A204.1 (cell line): ENCODE measurements at regions not wholly inside any gene's neighbourhood (a gene's known extent, or its start where the extent isn't known, plus 50 kb on each side); places are given as distances from the start of the nearest gene placed in this dataset.
"Not testable (repeated sequence)": the region's sequence is repeated elsewhere in the genome, so short reads cannot be mapped to it uniquely, and the experiment has no call there.

Experiments used
- FAIRE-seq: peaks from 2 replicates; lab custom pipeline; 2012; peaks lifted over from hg19 to GRCh38; lab: Jason Lieb, UNC

DNA sequence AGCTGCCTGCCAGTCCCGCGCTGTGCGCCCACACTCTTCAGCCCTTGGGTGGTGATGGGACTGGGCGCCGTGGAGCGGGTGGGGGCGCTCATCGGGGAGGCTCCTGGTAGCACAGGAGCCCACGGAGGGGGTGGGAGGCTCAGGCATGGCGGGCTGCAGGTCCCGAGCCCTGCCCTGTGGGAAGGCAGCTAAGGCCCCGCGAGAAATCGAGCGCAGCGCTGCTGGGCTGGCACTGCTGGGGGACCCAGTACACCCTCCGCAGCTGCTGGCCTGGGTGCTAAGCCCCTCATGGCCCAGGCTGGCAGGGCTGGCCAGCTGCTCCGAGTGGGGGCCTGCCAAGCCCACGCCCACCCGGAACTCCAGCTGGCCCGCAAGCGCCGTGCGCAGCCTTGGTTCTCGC is 403.7 kb upstream of the NUDT12 start:
- not testable (repeated sequence) for FAIRE-seq

DNA sequence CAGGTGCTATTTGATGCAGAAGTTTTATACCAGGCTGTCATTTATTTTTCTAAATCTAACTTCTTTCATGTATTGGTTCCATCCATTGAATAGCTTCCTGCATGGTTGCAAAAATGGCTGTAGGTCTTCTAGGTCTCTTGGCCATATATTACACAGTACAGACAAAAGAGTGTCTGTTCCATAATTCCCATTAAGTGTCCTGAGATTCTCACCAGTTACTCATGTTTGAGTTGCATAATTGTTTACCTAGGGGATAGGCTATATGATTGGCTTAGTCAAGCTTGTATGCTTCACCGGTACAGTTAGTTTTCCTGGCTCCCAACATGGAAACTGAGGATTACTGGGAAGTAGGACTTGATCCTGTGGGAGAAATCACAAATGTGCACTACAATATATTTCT is 399.4 kb upstream of the NUDT12 start:
- FAIRE-seq: no peak

DNA sequence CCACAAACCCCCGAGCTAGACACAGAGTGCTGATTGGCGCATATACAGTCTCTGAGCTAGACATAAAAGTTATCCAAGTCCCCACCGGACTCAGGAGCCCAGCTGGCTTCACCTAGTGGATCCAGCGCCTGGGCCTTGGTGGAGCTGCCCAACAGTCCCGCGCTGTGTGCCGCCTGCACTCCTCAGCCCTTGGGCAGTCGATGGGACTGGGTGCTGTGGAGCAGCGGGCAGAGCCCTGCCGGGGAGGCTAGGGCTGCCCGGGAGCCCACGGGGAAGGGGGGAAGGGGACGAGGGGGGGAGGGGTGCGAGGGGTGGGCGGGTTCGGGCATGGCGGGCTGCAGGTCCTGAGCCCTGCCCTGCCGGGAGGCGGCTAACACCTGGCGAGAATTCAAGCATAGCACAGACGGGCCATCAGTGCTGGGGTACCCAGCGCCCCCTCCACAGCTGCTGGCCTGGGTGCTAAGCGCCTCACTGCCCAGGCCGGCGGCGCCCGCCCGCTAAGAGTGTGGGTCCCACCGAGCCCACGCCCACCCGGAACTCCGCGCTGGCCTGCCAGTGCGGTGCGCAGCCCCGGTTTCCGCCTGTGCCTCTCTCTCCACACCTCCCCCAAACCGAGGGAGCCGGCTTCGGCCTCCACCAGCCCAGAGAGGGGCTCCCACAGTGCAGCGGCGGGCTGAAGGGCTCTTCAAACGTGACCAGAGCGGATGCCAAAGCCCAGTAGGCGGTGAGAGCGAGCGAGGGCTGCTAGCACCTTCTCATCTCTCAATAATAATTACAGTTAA is 391.2 kb upstream of the NUDT12 start:
- no peak for FAIRE-seq

DNA sequence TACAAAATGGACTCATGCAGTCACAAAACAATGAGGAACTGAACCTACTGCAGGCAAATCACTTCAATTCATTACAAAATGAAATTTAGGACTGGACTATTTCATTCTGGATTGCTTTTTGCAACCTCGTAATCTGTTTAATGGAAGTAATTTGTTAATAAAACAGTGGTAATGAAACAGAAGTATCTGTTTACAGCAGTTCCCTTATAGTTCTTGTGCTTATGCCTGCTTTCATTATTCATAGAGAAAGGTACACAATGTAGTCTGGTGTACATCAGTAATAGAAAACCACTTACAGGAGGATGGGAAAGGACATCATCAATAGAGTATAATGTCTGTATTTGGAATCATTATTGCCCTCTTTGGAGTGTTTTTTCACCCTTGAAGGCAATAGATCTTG is 389.2 kb upstream of the NUDT12 start:
- no peak for FAIRE-seq

DNA sequence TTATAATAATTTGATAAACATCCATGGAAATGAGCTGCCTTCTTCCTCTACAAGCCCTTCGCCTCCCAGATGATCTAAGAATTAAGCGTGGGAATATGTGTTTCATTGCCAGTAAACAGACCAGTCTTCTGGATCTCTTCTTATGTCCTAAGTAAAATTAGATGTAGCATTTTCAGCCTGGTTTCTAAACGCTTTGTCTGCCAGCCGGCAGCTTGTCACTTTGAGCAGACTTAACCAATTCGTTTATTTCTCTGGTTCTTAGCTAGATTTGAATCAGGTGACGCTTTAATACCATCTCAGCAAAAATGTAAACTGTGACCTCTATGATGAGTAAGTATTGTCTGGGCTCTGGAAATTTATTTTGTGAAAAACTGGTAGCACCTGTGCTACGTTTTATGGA is 380.6 kb upstream of the NUDT12 start:
- FAIRE-seq: no peak

DNA sequence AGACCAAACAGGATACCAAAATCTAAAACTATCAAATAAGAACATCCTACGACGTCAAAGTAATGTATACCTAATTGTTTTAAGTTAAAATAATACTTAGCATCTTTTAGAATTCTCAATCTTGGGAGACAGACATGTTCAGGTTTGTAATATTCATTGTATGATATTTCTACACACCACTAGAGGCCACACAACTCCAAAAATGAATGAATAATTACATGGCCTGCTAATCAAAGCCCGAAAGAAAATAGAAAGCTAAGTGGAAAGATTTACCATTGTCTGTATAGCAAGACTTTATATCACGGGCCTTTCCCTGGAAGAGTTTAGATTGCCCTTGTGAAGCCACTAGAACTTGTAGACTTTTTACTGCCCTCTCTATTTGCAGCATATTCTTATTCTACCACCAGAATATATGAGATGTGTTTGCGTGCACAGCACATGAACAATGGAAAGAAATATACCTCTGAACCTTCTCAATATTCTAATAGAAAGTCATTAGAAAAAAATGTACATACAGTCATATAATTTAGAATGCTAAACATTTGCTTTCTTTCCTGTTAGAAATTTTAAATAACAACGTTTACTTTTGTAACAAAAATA is 380.1 kb upstream of the NUDT12 start:
- no peak for FAIRE-seq

DNA sequence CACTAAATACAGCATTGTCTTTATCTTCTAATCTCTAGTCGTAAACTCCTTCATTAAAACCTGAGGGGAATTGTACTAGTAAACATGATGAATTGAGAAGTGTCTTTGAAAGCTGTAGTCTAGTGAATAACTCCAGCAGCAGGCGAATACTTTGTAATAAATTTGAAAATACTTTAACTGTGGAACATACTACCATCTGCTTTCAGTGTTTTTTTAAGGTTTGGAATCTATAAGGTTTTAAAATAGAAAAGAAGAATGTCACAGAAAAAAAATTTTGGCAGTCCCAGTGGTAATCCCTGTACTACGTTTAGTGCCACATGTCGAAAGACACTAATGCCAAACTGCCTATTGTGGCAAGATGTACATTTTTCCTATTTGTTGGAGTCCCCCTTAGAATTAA is 379.0 kb upstream of the NUDT12 start:
- FAIRE-seq: no peak

DNA sequence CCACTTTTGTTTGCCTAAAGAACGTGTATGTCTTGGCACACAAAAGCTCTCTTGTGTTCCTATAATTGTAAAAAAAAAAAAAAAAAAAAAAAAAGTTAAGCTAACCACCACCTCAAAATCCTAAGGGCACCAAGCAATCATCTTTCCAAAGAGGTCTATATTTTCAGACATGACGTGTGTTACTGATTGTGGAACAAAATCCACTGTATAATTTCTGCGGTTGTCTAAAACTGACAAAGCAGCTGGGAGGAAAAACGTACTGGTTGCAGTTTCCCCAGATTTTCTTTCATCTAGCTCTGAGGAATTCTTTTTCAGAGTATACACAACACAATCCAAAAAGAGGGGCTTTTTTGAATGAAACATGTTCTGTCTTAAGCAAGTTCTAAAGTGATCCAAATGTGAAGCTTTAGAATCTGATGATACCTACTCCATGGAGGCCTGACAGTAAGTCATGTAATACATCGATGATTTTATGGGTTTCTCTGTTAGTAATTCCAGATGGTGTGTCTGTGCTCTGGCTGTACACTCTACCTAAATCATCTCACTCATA is 375.6 kb upstream of the NUDT12 start:
- no peak for FAIRE-seq

DNA sequence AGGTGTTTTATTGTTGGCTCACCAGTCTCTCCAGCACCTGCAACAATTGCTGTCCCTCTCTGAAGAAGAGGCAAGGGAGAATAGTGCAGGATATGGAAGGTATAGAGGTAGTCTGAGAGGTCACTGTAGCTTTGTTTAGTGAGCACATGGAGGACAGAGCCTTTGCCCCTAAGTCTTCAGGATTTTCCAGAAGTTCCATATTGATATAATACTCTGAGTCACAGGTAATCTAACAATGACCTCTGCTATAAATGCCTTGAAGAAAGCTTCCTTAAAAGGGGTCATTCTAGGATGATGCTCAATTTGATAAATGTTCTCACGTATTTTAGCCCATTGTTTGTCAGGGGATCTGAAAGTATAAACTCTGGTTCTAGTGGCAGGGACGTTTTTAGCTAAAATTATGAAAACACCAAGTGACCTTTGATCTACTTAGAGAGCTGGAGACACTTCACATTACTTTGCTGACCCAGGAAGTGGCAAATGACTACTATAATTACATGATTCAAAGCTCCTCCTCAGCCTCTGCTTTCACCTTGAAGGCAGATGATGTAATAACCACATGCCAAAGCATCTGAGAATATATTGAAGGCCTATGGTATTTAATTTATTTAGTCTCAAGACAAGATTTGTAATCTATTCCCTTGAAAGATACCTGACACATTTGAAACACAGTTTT is 366.9 kb upstream of the NUDT12 start:
- no peak for FAIRE-seq

DNA sequence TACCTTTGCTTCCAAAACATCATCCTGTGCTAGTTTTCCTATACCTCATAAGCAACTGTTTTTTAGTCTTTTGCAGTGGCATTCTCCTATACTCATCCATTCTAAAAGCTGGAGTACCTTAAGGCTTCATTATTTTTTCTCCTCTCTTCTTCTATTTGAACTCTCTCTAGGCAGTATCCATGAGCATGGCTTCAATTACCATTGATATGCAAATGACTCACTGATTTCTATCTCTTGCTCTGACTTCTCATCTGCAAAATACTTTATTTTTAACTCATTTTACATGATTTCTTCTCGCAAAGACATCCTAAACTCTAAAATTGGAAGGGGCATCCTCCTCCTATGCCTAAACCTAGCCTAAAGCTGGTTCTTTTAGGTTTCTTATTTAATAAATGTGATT is 365.1 kb upstream of the NUDT12 start:
- no peak for FAIRE-seq

DNA sequence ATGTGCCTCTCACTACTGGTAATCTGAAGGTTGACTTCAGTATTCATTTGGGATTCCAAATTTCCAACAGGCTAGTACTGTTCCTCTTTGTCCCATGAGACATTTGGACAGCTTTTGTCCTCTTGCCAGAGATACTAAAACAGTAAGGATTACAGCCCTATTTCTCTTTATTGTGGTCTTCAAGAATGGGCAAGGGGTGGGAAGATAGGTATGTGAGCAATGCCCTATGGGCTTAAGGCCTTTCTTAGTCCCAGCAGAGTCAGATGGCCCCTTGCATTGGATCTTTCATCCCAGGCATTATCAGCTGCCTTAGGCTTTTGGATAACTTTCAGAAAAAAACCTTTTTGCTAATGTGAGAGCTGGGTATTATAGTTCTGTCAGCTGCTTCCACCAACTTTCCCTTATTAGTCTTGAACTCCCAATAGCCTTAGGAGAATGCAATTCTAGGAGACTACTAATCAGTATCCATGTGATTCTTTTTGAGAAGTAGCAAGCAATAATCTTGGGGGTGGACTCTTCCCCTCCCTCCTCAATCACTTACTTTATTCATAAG is 361.1 kb upstream of the NUDT12 start:
- FAIRE-seq: no peak

DNA sequence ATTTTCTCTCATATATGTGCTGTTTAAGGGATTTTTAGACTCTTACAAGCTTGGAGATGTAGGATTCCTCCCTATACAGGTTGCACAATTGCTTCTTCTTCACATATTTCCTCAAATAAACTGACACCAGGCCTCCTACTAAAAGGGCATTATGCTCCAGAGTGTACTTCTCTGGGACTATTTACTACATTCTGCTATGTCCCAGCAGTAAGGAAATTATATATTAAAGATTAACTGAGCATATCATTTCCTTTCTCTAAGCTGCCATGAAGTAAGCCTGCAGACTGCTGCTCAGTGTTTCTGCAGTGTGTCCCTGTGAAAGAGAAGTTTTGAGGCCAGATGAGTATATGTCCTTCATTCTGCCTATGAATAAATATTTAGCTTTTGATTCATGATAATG is 356.9 kb upstream of the NUDT12 start:
- FAIRE-seq: no peak

DNA sequence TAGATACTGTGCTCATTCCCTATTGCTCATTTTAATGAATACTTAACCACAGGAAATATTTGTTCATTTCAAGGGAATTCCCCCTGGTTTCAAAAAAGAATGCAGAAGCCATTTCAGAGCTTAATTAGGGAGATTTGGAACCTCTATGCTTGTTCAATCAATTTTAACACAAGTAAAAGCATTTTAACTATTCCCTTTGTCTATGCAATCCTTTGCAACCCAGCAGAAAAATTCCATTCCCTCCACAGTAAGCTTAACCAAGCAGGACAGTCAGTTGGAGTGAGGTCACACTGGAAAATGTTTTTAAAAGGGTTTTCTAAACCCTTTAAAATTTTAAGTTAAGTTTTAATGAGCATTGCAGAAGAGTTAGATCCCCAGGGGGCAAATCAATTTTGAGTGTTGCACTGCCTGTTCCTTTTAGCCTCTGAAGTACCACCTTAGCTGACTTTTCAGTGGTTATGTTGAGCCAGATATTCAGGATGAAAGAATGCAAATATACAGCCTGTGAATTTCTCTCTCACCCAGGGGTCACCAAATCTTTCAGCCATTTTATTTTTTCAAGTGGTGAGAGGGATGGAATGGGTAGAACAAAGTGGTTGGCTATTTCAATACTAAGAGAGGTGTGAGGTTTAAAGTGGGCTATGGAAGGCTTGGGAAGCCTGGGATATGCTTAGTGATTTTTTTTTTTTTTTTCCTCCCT is 356.2 kb upstream of the NUDT12 start:
- no peak for FAIRE-seq

DNA sequence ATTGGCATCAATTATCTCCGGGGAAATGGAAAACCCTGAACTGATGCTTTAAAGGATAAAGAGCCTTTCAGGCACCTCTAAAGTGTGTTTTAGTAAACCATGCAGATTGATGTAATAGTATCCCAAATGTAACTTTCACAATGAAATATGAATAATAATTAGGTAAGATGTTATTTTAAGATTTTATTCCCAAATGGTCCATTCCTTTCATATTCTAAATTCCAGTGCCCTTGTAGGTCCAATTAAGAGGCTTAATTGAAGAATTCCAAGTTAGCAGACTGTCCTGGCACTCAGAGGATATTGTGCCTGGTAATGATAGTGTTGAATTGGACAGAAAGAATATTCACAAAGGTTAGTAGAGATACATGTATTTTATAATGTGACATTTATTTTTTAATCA is 352.5 kb upstream of the NUDT12 start:
- no peak for FAIRE-seq

DNA sequence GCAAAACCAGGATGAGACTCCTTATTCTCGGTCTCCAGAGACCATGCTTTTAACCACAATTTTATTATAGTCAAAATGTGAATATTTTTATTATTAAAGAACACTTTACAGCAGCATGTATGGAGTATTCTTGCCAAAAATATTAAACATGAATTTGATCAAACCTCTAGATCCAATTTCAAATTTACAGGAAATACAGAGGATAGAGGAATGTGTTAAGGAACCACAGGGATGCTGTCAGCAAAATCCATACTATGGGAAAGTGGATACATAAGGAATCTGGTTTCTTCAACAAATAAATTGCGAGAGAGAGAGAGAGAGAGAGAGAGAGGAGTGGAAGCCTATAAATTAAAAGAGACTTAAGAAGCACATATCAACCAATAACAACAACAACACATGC is 348.2 kb upstream of the NUDT12 start:
- no peak for FAIRE-seq

DNA sequence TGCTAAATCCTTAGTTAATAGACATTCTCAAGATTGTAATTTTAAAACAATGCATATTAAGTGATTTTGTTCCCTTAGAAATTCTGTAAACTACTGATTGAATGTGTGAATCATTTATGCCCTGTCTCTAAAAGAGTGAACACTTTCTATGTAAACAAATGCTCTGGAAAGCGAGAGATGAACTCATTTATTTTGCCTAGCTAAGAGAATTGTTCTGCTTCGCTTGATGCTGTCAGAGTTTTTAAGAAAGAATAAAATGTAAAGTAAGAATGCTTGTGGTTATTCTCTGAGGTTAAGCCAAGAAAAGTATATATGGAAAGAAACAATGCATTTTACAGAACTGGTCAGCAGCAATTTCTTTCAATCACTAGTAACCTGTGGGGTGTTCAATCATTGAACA is 347.4 kb upstream of the NUDT12 start:
- FAIRE-seq: no peak

DNA sequence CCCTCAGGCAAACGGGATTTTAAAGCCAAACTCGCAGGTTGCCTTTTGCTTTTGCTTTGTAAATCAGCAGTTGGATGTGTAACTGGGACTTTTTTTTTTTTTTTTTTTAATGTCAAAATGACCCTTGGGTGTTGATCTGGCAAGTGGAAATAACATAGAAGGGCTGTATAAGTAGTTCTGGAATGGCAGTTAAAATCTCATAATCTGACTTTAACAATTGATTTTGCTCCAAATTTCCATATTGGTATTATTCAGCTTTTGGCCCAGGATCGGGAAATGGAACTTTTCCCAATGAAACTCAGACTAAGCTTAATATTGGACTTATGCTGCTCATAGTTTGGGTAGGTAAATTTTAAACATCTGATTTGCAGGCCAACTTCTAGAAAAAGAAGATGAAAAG is 346.8 kb upstream of the NUDT12 start:
- FAIRE-seq: no peak

DNA sequence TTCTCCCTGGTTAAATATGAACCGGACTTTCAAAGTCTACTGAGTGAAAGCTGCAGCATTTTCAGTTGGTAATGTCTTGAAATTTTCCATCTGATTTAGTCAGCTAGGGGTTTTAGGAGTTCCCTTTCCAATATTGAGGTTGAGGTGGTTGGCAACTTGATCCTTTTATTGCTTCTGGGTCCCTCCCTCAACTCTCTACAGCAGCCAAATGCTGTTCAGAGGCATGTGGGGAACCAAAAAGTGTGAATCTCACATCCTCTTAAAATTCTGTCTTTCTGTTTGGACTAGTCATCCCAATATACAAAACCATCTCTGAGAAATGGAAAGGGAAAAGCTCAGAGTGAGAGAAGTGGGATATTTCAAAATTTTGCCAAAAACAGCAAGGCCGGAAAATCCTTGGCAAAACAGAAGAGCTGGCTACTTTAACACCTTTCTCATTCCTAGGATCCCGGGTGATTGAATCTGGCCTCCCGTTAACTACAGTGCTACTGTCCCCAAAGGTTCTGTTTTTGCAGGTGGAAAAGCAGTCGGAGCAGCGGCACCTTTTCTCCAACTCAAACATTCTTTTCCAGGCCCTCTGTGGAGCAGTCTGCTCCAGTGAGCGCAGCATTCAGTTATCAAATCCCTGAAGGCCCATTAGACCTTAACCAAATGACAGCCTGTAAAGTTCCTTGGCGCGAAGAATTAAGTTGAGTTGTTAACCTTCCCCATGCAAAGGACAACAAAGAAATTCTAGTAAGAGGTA is 345.9 kb upstream of the NUDT12 start:
- no peak for FAIRE-seq

DNA sequence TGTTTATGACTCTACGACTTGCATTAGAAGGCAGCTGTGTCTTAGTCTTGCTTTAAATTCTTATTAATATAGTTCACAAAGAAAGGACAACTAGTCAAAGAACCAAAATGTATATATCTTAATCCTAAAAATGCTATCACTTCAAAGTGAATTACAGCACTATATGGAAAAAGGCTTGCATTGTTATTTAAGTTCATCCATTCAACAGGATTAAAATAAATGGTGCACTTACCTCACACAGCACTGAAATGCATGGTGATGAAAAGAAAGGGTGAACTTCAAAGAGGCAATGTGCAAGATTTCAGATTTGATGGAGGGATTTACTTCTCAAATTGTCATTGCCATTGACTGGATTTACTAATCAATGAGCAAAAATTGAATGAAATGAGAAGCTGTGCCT is 344.4 kb upstream of the NUDT12 start:
- FAIRE-seq: no peak

DNA sequence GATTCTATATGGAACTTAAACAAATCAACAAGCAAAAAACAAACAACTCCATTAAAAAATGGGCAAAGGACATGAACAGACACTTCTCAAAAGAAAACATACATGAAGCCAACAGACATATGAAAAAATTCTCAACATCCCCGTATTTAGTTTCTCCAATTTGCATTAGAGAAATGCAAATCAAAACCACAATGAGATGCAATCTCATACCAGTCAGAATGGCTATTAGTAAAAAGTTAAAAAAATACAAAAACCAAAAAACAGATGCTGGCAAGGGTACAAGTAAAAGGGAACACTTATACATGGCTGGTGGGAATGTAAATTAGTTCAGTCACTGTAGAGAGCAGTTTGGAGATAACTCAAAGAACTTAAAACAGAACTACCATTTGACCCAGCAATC is 342.1 kb upstream of the NUDT12 start:
- no peak for FAIRE-seq

DNA sequence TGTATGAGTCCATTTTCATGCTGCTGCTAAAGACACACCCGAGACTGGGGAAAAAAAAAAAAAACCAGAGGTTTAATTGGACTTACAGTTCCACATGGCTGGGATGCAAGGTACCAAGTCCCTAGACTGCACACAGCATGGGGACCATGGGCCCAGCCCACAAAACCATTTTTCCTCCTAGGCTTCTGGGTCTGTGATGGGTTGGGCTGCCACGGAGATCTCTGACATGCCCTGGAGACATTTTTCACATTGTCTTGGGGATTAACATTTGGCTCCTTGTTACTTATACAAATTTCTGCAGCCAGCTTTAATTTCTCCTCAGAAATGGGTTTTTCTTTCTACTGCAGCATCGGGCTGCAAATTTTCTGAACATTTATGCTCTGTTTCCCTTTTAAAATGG is 340.3 kb upstream of the NUDT12 start:
- no peak for FAIRE-seq

DNA sequence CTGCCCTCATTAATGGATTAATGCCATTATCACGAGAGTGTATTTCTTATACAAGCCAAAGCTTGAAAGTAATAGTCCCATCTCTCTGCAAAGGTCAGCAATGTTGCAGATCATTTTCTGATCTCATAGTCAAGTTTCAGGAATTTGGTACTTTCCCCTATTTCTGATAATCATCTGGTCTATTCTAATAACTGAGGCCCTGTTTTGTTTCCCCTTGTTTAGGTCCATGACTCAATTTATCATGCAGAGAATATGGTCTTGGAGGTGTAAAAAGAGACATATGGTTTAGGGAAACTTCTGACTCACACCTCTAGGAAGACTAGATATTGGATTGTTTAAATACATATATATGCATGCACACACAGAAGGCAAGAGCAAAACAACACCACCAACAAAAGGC is 339.3 kb upstream of the NUDT12 start:
- FAIRE-seq: no peak
